Activated T-helper 1 cell treated with anti-CD3 and anti-CD28 coated beads, Interleukin-2, amount 50 U/mL, for 16 hours (primary cell): ENCODE measurements at regions not wholly inside any gene's neighbourhood (a gene's known extent, or its start where the extent isn't known, plus 50 kb on each side); places are given as distances from the start of the nearest gene placed in this dataset.
"Not testable (repeated sequence)": the region's sequence is repeated elsewhere in the genome, so short reads cannot be mapped to it uniquely, and the experiment has no call there.

Experiments used
- DNase-seq, 2 donors: peaks; one replicate each; pipeline ENCODE4 v3.0.0-alpha.2; 2020; ENCODE audit warnings: low read depth in 1 of 2, low spot score in 1 of 2

GRCh38 chr1:121048769-121049443, 135.2 kb downstream of the FAM72B start:
- DNase-seq, result not testable (repeated sequence)

- DNase-seq, result not testable (repeated sequence)
Measured at GRCh38 chr1:121050097-121050496, 134.0 kb downstream of the FAM72B start.

GRCh38 chr1:121051161-121051790, 132.9 kb downstream of the FAM72B start:
- not testable (repeated sequence) for DNase-seq

- not testable (repeated sequence) for DNase-seq
Measured at GRCh38 chr1:121052081-121052660, 132.0 kb downstream of the FAM72B start.

GRCh38 chr1:121054928-121055327, 129.2 kb downstream of the FAM72B start:
- DNase-seq, result not testable (repeated sequence)

- DNase-seq, result not testable (repeated sequence)
Measured at GRCh38 chr1:121066925-121067324, 117.2 kb downstream of the FAM72B start.

GRCh38 chr1:121068738-121069499, 115.2 kb downstream of the FAM72B start:
- DNase-seq, result not testable (repeated sequence)

GRCh38 chr1:121073852-121074251, 110.3 kb downstream of the FAM72B start:
- DNase-seq, result not testable (repeated sequence)

- DNase-seq, result not testable (repeated sequence)
Measured at GRCh38 chr1:121075254-121075805, 108.8 kb downstream of the FAM72B start.

GRCh38 chr1:121076674-121077073, 107.5 kb downstream of the FAM72B start:
- DNase-seq, result not testable (repeated sequence)

- DNase-seq, result not testable (repeated sequence)
Measured at GRCh38 chr1:121079655-121080054, 104.5 kb downstream of the FAM72B start.

GRCh38 chr1:121080197-121080903, 103.8 kb downstream of the FAM72B start:
- not testable (repeated sequence) for DNase-seq

- not testable (repeated sequence) for DNase-seq
Measured at GRCh38 chr1:121080904-121081264, 103.3 kb downstream of the FAM72B start.

- not testable (repeated sequence) for DNase-seq
Measured at GRCh38 chr1:121081625-121082199, 102.4 kb downstream of the FAM72B start.

GRCh38 chr1:121082995-121083394, 101.1 kb downstream of the FAM72B start:
- DNase-seq, result not testable (repeated sequence)

- not testable (repeated sequence) for DNase-seq
Measured at GRCh38 chr1:121086249-121086648, 97.9 kb downstream of the FAM72B start.

GRCh38 chr1:121087221-121087620, 96.9 kb downstream of the FAM72B start:
- DNase-seq, result not testable (repeated sequence)

- DNase-seq, result not testable (repeated sequence)
Measured at GRCh38 chr1:121088568-121088967, 95.6 kb downstream of the FAM72B start.

GRCh38 chr1:121092329-121092968, 91.7 kb downstream of the FAM72B start:
- not testable (repeated sequence) for DNase-seq

- DNase-seq, result not testable (repeated sequence)
Measured at GRCh38 chr1:121095014-121095413, 89.1 kb downstream of the FAM72B start.
